Muscle layer of colon (tissue), 2 donors: ENCODE measurements at regions not wholly inside any gene's neighbourhood (a gene's known extent, or its start where the extent isn't known, plus 50 kb on each side); places are given as distances from the start of the nearest gene placed in this dataset.
"Not testable (repeated sequence)": the region's sequence is repeated elsewhere in the genome, so short reads cannot be mapped to it uniquely, and the experiment has no call there.

Experiments used
- H3K27ac ChIP-seq: one replicate; pipeline ENCODE4 v1.7.0; 2013; ENCODE audit warnings: low read depth, mild to moderate bottlenecking, low read length, moderate library complexity
- H3K27me3 ChIP-seq, 2 donors: one replicate each; pipeline ENCODE4 v1.7.0; 2013; ENCODE audit warnings: low read length in 2 of 2, mild to moderate bottlenecking in 2 of 2; ENCODE audit not compliant: insufficient read depth in 2 of 2, control insufficient read depth in 1 of 2
- H3K36me3 ChIP-seq: one replicate; pipeline ENCODE4 v1.7.0; 2013; ENCODE audit warnings: mild to moderate bottlenecking, low read length; ENCODE audit not compliant: insufficient read depth
- H3K4me1 ChIP-seq: one replicate; pipeline ENCODE4 v1.7.0; 2013; ENCODE audit warnings: mild to moderate bottlenecking, low read length; ENCODE audit not compliant: insufficient read depth
- H3K4me3 ChIP-seq, 2 donors: one replicate each; pipeline ENCODE4 v1.7.0; 2013; ENCODE audit warnings: low read length in 2 of 2, low read depth in 1 of 2, mild to moderate bottlenecking in 1 of 2, moderate library complexity in 1 of 2
- H3K9ac ChIP-seq: one replicate; pipeline ENCODE4 v1.7.0; 2013; ENCODE audit warnings: low read length
- H3K9me3 ChIP-seq: one replicate; pipeline ENCODE4 v1.7.0; 2013; ENCODE audit warnings: mild to moderate bottlenecking, low read length
- donor health status: abdominal sarcoma.
- donor health status: Adenocarcinoma of cecum.

GRCh38 chr6:73985891-73986290 is 289.9 kb downstream of the CD109 start:
- Histone ChIP-seq H3K36me3 (no peaks in the 10 kb centered on the region), H3K9me3 (no peaks in the 10 kb centered on the region), H3K9ac (no peak overlapping the region), H3K27me3 (no peaks in the 10 kb centered on the region), H3K4me1 (peaks cover 7% of the 10 kb centered on the region), H3K4me3 (no peak overlapping the region), H3K27ac (no peak overlapping the region)

DNA sequence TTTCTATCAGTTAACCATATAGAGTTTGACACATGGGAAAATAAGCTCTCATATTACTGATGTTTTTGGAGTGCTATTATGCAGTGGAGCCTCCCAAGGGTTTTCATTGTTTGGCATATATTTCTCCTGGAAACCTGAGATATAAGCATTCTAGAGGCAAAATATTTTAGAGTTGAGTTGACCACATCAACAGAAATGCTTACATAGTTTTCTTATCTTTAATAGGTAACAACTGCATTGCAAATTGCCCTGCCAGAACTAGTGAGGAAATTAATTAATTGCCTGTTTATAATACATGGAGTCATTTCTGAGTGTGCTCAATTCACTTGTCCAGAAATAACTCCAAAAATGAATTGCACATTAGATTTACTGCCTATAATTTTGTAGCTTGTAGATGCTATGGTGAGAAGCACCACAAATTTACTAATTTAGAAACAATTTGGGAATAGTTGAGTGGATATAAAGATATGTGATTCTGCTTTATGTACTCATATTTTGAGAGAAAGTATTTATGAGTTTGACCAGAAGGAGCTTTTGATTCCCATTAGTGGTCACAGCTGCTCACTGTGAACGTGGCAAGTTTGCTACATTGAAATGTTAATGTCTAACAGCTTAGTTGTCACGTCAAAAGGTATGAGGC is 288.7 kb downstream of the CD109 start:
- Histone ChIP-seq H3K36me3 (no peaks in the 10 kb centered on the region), H3K9me3 (no peaks in the 10 kb centered on the region), H3K9ac (no peak overlapping the region), H3K4me3 (no peak overlapping the region), H3K27ac (no peak overlapping the region), H3K4me1 (peaks cover 7% of the 10 kb centered on the region), H3K27me3 (no peaks in the 10 kb centered on the region)

DNA sequence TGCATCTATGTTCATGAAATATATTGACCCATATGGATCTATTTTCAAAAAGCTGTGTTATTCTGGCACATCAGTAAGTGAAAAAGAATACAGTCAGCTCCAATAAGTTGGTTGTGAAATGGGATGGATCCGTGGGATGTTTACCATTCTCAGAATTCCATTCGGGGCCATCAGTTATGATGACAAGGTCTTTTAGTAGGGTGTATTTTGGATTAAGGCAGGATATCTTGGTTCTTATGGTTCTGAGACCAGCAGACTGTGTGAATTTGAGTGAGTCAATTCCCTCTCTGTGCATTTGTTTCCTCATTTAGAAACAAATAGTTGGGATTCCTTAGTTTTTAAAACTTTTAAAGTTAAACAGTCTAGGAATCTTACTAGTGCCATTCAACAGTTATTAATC is 287.4 kb downstream of the CD109 start:
- no peak overlapping the region for H3K27ac ChIP-seq
- H3K36me3 ChIP-seq: no peaks in the 10 kb centered on the region
- no peaks in the 10 kb centered on the region for H3K27me3 ChIP-seq
- H3K9ac ChIP-seq: no peak overlapping the region
- no peak overlapping the region for H3K4me3 ChIP-seq
- no peaks in the 10 kb centered on the region for H3K9me3 ChIP-seq
- H3K4me1 ChIP-seq: peaks cover 7% of the 10 kb centered on the region

DNA sequence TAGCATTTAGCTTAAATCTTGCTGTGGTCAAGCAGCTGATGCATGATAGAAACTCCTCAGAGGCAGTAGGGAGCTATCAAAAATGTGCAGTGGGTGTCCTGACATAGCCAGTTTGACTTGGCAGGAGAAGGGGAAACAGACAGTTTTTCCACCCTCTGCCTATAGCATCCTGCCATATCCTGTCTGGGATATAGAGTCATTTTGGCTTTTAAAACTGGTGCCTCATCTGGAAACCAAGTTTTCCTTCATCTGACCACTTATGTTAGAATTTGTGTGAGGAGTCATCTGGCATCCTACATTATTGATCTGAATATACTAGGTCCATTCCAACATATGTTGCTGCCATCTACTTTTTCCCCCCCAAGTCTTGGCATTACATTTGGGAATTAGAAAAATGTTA is 284.1 kb downstream of the CD109 start:
- H3K4me1 ChIP-seq: no peaks in the 10 kb centered on the region
- H3K27me3 ChIP-seq: no peaks in the 10 kb centered on the region
- H3K36me3 ChIP-seq: no peaks in the 10 kb centered on the region
- no peak overlapping the region for H3K9ac ChIP-seq
- no peak overlapping the region for H3K27ac ChIP-seq
- no peaks in the 10 kb centered on the region for H3K9me3 ChIP-seq
- H3K4me3 ChIP-seq: no peak overlapping the region

DNA sequence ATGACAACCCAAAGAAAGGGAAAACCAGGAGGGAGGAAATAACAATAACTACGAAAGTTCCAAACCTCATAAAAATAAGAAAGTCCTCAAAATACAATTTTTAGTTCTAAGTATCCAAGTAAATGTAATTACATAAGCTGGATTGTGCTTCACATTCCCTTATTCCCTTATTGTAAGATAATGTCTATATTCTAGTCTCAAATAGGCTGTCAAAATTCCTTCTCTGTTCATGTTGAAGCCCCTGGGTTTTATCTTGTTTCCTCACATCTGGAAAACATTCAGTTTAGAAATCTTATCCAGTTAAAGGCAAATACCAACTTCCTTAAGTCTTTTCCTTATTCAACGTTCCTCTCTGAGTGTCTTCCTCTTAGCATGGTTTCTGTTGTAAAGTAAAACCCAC is 282.3 kb downstream of the CD109 start:
- Histone ChIP-seq H3K27me3 (no peaks in the 10 kb centered on the region), H3K9me3 (no peaks in the 10 kb centered on the region), H3K36me3 (no peaks in the 10 kb centered on the region), H3K9ac (no peak overlapping the region), H3K4me1 (no peaks in the 10 kb centered on the region), H3K27ac (no peak overlapping the region), H3K4me3 (no peak overlapping the region)

DNA sequence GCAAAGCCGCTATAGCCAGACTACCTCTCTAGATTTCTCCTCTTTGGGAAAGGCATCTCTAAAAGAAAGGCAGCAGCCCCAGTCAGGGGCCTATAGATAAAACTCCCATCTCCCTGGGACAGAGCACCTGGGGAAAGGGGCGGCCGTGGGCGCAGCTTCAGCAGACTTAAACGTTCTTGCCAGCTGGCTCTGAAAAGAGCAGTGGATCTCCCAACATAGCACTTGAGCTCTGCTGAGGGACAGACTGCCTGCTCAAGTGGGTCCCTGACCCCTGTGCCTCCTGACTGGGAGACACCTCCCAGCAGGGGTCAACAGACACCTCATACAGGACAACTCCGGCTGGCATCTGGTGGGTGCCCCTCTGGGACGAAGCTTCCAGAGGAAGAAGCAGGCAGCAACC is 276.5 kb downstream of the CD109 start:
- not testable (repeated sequence) for H3K36me3 ChIP-seq, H3K27me3 ChIP-seq, H3K4me3 ChIP-seq, H3K9me3 ChIP-seq, H3K9ac ChIP-seq, H3K27ac ChIP-seq
- peaks cover 13% of the 10 kb centered on the region for H3K4me1 ChIP-seq

DNA sequence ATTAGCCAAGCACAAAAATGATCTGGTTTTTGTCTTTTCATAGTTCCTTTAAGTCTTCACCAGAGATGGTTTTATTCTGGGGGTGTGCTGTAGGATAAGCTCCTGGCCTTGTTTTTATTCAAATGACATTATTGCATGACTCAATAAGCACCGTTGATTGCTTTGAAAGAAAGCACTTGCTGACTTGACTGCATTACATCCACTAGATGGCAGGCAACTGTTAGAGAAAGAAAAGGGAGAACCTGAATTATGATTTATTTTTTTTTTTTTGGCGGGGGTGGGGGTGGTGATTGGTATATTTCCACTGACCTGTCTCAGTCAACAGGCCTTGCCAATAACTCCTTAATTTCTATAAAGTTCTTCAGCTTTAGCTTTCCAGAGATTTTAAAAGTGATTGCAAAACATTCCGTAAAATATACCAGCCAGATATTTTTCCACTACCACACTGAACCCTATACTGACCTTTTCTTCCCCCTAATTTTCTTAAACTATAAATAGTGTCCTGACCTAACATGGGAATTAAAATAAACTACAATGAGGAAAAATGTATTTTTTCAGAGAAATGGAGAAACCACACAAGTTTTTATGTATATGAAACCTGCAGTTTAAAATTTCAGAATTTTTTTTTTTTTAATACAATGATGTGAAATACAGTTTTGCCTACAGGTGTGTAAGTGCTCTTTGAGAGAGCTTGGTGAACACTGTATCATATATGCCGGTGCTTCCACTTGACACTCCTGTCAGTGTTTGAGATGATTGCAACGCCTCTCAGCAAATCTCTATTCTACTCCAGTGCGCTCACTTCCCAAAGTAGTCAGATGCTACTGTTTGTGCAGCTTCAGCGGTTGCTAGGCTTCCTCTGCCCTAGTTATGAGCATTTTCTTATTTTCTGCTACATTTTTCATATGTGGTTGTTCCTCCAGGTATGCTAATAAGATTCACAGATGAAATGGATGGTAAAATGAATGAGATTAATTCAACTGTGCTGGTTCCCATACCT is 274.3 kb downstream of the CD109 start:
- Histone ChIP-seq H3K9me3 (no peaks in the 10 kb centered on the region), H3K4me3 (no peak overlapping the region), H3K36me3 (no peaks in the 10 kb centered on the region), H3K27ac (no peak overlapping the region), H3K27me3 (no peaks in the 10 kb centered on the region), H3K4me1 (peaks cover 27% of the 10 kb centered on the region), H3K9ac (no peak overlapping the region)

DNA sequence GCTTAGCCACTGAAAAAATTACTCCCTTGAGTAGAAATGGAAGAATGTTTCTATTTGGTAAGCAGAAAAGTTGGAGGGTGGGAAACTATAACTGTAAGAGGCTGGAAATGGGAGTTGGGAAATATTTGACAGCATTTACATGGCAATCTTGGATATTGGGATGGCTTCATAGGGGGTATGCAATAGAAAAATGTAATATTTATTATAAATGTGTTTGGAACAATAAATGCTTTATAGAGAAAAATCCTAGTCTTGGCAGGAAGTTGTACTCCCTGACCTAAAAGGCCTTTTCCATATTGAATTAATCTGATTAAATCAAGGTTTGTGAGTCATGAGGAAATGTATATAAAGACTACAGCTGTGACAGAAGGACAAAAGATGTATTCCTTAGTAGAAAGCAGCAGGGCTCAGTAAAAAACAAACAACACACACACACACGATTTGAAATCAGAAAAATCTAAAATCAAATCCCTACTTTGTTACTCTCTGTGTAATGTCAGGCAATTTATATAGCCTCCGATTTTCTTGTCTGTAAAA is 272.3 kb downstream of the CD109 start:
- no peak overlapping the region for H3K27ac ChIP-seq
- H3K4me3 ChIP-seq: no peak overlapping the region
- no peaks in the 10 kb centered on the region for H3K36me3 ChIP-seq
- H3K9me3 ChIP-seq: no peaks in the 10 kb centered on the region
- no peak overlapping the region for H3K9ac ChIP-seq
- peaks cover 41% of the 10 kb centered on the region for H3K4me1 ChIP-seq
- no peaks in the 10 kb centered on the region for H3K27me3 ChIP-seq

- H3K9me3 ChIP-seq: no peaks in the 10 kb centered on the region
- no peaks in the 10 kb centered on the region for H3K36me3 ChIP-seq
- H3K27me3 ChIP-seq: no peaks in the 10 kb centered on the region
- H3K27ac ChIP-seq: peak overlapping the region; percentile 51
- H3K4me1 ChIP-seq: peaks cover 37% of the 10 kb centered on the region
- no peak overlapping the region for H3K4me3 ChIP-seq
- H3K9ac ChIP-seq: no peak overlapping the region
These were observed 269.6 kb downstream of the CD109 start for GRCh38 chr6:73965539-73966029.

DNA sequence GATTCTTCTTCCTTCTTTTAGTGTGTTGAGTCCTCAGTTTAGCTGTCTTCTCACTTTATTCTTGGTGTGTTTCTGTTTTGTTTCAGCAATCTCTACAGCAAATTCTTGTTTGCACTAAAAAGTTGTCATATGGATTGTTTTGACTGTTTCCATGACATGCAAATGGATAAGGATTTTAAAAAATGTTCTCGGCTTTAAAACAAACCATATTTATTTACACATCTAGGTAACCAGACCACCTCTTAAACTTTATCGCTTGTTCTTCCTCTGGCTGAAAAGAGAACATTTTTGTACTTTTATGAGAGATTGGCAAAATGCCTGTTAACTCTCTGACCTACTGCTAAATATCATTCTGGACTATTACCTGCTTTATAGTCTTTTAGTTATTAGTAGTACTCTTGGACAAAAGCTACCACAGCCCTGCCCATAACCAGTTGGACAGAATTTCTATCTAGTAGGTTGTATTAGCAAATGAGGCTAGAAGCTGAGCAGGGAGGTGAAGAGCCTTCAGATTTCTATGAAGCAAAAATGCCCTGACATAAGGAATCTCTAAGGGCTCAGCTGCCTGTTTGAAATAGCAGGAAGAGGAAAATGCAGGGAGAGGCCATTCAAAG is 268.3 kb downstream of the CD109 start:
- no peak overlapping the region for H3K9ac ChIP-seq
- H3K27ac ChIP-seq: peak overlapping the region; percentile 51
- H3K36me3 ChIP-seq: no peaks in the 10 kb centered on the region
- H3K4me3 ChIP-seq: no peak overlapping the region
- no peaks in the 10 kb centered on the region for H3K9me3 ChIP-seq
- peaks cover 28% of the 10 kb centered on the region for H3K4me1 ChIP-seq
- no peaks in the 10 kb centered on the region for H3K27me3 ChIP-seq

DNA sequence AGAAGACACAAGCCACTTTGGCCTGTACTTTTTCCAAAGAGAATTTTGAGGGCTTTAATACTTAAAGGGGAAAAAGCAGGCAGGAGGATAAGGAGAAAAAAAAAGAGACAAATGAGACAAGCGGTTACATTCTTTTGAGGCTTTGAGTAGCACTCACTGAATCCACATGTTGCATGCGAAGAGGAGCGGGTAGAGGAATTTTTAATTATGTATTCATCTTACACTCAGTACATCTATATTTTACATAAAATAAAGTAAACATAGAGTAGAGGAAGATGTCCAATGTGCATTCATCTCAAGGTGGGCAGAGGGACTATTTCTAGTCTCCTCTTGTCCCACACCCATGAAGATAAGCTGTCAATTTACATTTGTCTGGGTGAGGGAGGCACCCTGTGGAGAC is 266.9 kb downstream of the CD109 start:
- Histone ChIP-seq H3K27ac (no peak overlapping the region), H3K4me3 (no peak overlapping the region), H3K36me3 (no peaks in the 10 kb centered on the region), H3K9me3 (no peaks in the 10 kb centered on the region), H3K9ac (no peak overlapping the region), H3K27me3 (no peaks in the 10 kb centered on the region), H3K4me1 (peaks cover 28% of the 10 kb centered on the region)
